NCI-H2081 (cell line): ENCODE measurements at regions not wholly inside any gene's neighbourhood (a gene's known extent, or its start where the extent isn't known, plus 50 kb on each side); places are given as distances from the start of the nearest gene placed in this dataset.

Source experiments
- DNase-seq, 2 experiments: peaks; one replicate each; lab custom pipeline; 2025; lab: John Stamatoyannopoulos, UW

- DNase-seq: no peak
Measured at GRCh38 chr2:160918258-160918657, 242.0 kb upstream of the TANK start.

- DNase-seq: peak; percentile 25 to 26
Measured at GRCh38 chr2:160918906-160919503, 241.2 kb upstream of the TANK start.

GRCh38 chr2:160920061-160920460 is 240.2 kb upstream of the TANK start:
- DNase-seq: no peak

- DNase-seq: no peak
Measured at GRCh38 chr2:160920791-160921303, 239.4 kb upstream of the TANK start.

- no peak for DNase-seq
Measured at GRCh38 chr2:160921386-160921964, 238.8 kb upstream of the TANK start.

GRCh38 chr2:160924936-160925353 is 235.3 kb upstream of the TANK start:
- no peak for DNase-seq

- no peak for DNase-seq
Measured at GRCh38 chr2:160925956-160926355, 234.3 kb upstream of the TANK start.

GRCh38 chr2:160927324-160927723 is 232.9 kb upstream of the TANK start:
- no peak for DNase-seq

GRCh38 chr2:160928854-160929301 is 231.3 kb upstream of the TANK start:
- no peak for DNase-seq

- no peak for DNase-seq
Measured at GRCh38 chr2:160931531-160931930, 228.7 kb upstream of the TANK start.

GRCh38 chr2:160932960-160933359 is 227.3 kb upstream of the TANK start:
- no peak for DNase-seq

- DNase-seq: no peak
Measured at GRCh38 chr2:160934263-160934662, 226.0 kb upstream of the TANK start.

- DNase-seq: no peak
Measured at GRCh38 chr2:160934991-160935390, 225.2 kb upstream of the TANK start.

- DNase-seq: no peak
Measured at GRCh38 chr2:160936044-160936806, 224.0 kb upstream of the TANK start.

GRCh38 chr2:160940271-160940670 is 220.0 kb upstream of the TANK start:
- DNase-seq: no peak

GRCh38 chr2:160940699-160941098 is 219.5 kb upstream of the TANK start:
- DNase-seq: no peak

GRCh38 chr2:160941290-160941846 is 218.9 kb upstream of the TANK start:
- no peak for DNase-seq

- DNase-seq: no peak
Measured at GRCh38 chr2:160942476-160943142, 217.6 kb upstream of the TANK start.

- no peak for DNase-seq
Measured at GRCh38 chr2:160943414-160943813, 216.8 kb upstream of the TANK start.

GRCh38 chr2:160952464-160953254 is 207.6 kb upstream of the TANK start:
- no peak for DNase-seq

- no peak for DNase-seq
Measured at GRCh38 chr2:160955578-160955977, 204.7 kb upstream of the TANK start.
